SK-N-MC (cell line): ENCODE measurements at regions not wholly inside any gene's neighbourhood (a gene's known extent, or its start where the extent isn't known, plus 50 kb on each side); places are given as distances from the start of the nearest gene placed in this dataset.

Experiments
- EZH2 ChIP-seq: fragments of 200-600 bp; sonication (generic); IDR thresholded peaks from one replicate; pipeline ENCODE4 v1.6.1; 2017; ENCODE audit warnings: antibody characterized with exemption
- POLR2AphosphoS5 ChIP-seq: IDR thresholded peaks from 2 replicates; pipeline ENCODE4 v1.6.1; 2012; ENCODE audit warnings: mild to moderate bottlenecking, low read depth, low read length, borderline replicate concordance

- TF ChIP-seq POLR2AphosphoS5 (no peak), EZH2 (no peak)
Observed at GRCh38 chr6:25165800-25166199, 113.4 kb upstream of the CARMIL1 start.
